RWPE2 (cell line): ENCODE measurements at regions not wholly inside any gene's neighbourhood (a gene's known extent, or its start where the extent isn't known, plus 50 kb on each side); places are given as distances from the start of the nearest gene placed in this dataset.

ENCODE experiments used
- ATAC-seq: fragments of 200-7000 bp; cut with Tn5 transposase; 3 replicates; pipeline ENCODE4 v1.9.1; 2021; ENCODE audit warnings: low read depth
- DNase-seq: peaks from one replicate; pipeline ENCODE4 v3.0.0-alpha.2; 2020; ENCODE audit warnings: low spot score
- H3K27ac ChIP-seq: fragments of 450-650 bp; 2 replicates; pipeline ENCODE4 v1.5.1; 2017; ENCODE audit warnings: mild to moderate bottlenecking; ENCODE audit not compliant: poor library complexity, severe bottlenecking
- H3K27me3 ChIP-seq: fragments of 250-450 bp; sonication (Bioruptor Pico); 2 replicates; pipeline ENCODE4 v1.5.1; 2021; ENCODE audit warnings: mild to moderate bottlenecking, moderate library complexity; ENCODE audit not compliant: insufficient read depth, poor library complexity, severe bottlenecking
- H3K36me3 ChIP-seq: fragments of 250-450 bp; sonication (Bioruptor Pico); 2 replicates; pipeline ENCODE4 v1.5.1; 2020; ENCODE audit warnings: low read depth, mild to moderate bottlenecking, moderate library complexity
- H3K4me1 ChIP-seq: fragments of 250-450 bp; sonication (Bioruptor Pico); 2 replicates; pipeline ENCODE4 v1.5.1; 2021; ENCODE audit warnings: mild to moderate bottlenecking, moderate library complexity; ENCODE audit not compliant: insufficient read depth, poor library complexity, severe bottlenecking
- H3K4me3 ChIP-seq: fragments of 250-450 bp; sonication (Bioruptor Pico); 2 replicates; pipeline ENCODE4 v1.5.1; 2021; ENCODE audit warnings: mild to moderate bottlenecking, moderate library complexity; ENCODE audit not compliant: severe bottlenecking
- H3K9me3 ChIP-seq: fragments of 250-450 bp; sonication (Bioruptor Pico); 2 replicates; pipeline ENCODE4 v1.5.1; 2021; ENCODE audit warnings: mild to moderate bottlenecking, moderate library complexity; ENCODE audit not compliant: severe bottlenecking
- TF ChIP-seq, protein P1 (sequence below): fragments of 450-650 bp; IDR thresholded peaks from one replicate; pipeline ENCODE4 v1.5.1; 2017; ENCODE audit warnings: mild to moderate bottlenecking, moderate library complexity; ENCODE audit not compliant: poor library complexity, severe bottlenecking

DNA sequence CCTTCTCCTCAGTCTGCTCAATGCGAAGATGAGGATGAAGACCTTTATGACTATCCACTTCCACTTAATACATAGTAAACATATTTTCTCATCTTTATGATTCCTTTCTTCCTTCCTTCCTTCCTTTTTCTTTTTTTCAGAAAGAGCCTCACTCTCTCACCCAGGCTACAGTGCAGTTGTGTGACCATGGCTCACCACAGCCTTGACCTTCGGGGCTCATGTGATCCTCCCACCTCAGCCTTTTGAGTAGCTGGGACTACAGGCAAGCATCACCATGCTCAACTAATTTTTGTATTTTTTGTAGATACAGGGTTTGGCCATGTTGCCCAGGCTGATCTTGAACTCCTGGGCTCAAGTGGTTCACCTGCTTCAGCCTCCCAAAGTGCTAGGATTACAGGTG lies 52.0 kb upstream of the RAP2B start:
- Histone ChIP-seq H3K27ac (no peak overlapping the region), H3K4me3 (no peak overlapping the region), H3K27me3 (no peaks in the 10 kb centered on the region), H3K36me3 (no peaks in the 10 kb centered on the region), H3K9me3 (no peaks in the 10 kb centered on the region), H3K4me1 (no peaks in the 10 kb centered on the region)
- no peak for ATAC-seq
- DNase-seq = no peak
- TF ChIP-seq, protein P1, sequence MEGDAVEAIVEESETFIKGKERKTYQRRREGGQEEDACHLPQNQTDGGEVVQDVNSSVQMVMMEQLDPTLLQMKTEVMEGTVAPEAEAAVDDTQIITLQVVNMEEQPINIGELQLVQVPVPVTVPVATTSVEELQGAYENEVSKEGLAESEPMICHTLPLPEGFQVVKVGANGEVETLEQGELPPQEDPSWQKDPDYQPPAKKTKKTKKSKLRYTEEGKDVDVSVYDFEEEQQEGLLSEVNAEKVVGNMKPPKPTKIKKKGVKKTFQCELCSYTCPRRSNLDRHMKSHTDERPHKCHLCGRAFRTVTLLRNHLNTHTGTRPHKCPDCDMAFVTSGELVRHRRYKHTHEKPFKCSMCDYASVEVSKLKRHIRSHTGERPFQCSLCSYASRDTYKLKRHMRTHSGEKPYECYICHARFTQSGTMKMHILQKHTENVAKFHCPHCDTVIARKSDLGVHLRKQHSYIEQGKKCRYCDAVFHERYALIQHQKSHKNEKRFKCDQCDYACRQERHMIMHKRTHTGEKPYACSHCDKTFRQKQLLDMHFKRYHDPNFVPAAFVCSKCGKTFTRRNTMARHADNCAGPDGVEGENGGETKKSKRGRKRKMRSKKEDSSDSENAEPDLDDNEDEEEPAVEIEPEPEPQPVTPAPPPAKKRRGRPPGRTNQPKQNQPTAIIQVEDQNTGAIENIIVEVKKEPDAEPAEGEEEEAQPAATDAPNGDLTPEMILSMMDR = no peak

- Histone ChIP-seq H3K4me1 (no peaks in the 10 kb centered on the region), H3K4me3 (no peak overlapping the region), H3K9me3 (no peaks in the 10 kb centered on the region), H3K27me3 (no peaks in the 10 kb centered on the region), H3K27ac (no peak overlapping the region), H3K36me3 (no peaks in the 10 kb centered on the region)
- ATAC-seq (no peak), DNase-seq (no peak)
- TF ChIP-seq, protein P1 = no peak
Observed at GRCh38 chr3:153111016-153111415, 51.0 kb upstream of the RAP2B start.
